ENCODE measurements at regions not wholly inside any gene's neighbourhood (a gene's known extent, or its start where the extent isn't known, plus 50 kb on each side); places are given as distances from the start of the nearest gene placed in this dataset.

- TF ChIP-seq CTCF (IDR thresholded peaks at IDR 0.05) (no peak), POLR2A (IDR thresholded peaks at IDR 0.05) (no peak)
These were observed 75.3 kb upstream of the IL12B start for GRCh38 chr5:159405611-159406031.

Data from uterus (tissue), 2 donors.